HS-27A (cell line): ENCODE measurements at regions not wholly inside any gene's neighbourhood (a gene's known extent, or its start where the extent isn't known, plus 50 kb on each side); places are given as distances from the start of the nearest gene placed in this dataset.
"Not testable (repeated sequence)": the region's sequence is repeated elsewhere in the genome, so short reads cannot be mapped to it uniquely, and the experiment has no call there.

Experiments
- DNase-seq: peaks from one replicate; pipeline ENCODE4 v3.0.0-alpha.2; 2012; ENCODE audit warnings: low read depth, missing footprints

DNA sequence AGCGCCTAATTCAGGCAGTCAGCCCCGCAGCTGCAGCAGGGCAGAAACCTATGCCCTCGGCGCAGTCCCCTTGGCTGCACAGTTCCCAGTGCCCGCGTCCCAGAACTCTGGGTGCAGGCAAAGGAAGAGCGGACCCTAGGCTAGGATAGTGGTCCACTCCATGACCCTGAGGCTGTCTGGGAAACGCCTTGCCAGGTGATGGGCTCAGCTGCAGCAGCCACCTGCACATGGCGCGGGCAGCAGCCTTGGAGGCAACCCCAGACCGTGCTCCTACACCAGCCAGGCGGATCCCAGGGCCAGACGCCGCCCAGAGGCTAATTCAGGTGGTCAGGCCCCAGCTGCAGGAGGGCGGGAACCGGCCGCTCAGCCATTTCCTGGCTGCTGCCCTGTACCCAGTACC is 83.0 kb downstream of the POTEC start:
- DNase-seq = not testable (repeated sequence)

DNA sequence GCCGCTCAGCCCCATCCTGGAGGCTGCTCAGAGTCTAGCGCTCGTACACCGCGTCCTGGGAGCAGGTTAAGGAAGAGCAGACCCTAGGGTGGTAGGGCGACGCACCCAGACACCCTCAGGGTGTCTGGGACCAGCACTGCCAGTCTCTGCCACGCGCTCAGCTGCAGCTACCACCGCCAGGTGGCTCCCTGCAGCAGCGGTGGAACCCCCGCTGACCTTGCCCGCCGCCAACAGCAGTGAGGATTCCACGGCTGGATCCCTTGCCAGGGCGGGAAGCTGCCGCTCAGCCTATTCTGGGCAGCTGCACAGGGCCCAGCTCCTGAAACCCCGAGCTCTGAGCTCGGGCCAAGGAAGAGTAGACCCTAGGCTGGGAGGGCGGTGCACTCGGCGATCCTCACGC is 83.6 kb downstream of the POTEC start:
- DNase-seq = not testable (repeated sequence)

DNA sequence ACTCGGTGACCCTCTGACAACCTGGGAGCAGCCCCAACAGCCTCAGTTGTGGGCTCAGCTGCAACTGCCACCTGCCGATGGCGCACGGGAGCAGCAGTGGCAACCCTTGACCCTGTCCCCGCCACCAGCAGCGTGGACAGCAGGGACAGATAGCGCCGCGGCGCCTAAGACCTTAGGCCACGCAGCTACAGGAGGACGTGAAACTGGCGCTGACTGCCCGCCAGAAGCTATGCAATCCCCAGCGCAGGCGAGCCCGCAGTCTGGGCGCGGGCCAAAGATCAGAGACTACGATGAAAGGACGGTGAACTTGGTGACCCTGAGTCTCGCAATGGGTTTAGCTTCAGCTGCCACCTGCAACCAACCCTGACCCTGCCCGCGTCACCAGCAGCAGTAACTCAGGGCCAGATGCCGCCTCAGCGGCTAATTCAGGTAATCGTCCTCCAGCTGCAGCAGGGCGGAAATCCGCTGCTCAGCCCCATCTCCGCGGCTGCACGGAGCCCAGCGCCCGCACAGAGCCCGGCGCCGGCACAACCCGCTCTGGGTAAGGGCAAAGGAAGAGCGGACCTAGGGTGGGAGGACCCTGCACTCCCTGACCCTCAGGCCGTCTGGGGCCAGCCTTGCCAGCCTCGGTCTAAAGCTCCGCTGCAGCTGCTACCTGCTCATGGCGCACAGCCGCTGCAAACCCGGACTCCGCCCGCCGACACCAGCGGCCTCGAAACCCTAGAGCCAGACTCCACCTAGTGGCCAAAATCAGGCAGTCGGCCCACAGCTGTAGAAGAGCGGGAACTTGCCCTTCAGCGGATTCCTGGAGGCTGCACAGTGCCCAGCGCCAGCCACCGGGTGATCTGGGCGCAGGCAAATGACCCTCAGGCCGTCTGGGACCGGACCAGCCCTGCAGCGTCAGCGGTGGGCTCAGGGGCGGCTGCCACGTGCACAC is 85.1 kb downstream of the POTEC start:
- DNase-seq = not testable (repeated sequence)

GRCh38 chr18:14450637-14451009 is 92.8 kb downstream of the POTEC start:
- DNase-seq = not testable (repeated sequence)

GRCh38 chr18:14449995-14450636 is 93.3 kb downstream of the POTEC start:
- not testable (repeated sequence) for DNase-seq

- not testable (repeated sequence) for DNase-seq
These were observed 94.3 kb downstream of the POTEC start for GRCh38 chr18:14449062-14449461.

- not testable (repeated sequence) for DNase-seq
These were observed 95.7 kb downstream of the POTEC start for GRCh38 chr18:14447715-14448114.

DNA sequence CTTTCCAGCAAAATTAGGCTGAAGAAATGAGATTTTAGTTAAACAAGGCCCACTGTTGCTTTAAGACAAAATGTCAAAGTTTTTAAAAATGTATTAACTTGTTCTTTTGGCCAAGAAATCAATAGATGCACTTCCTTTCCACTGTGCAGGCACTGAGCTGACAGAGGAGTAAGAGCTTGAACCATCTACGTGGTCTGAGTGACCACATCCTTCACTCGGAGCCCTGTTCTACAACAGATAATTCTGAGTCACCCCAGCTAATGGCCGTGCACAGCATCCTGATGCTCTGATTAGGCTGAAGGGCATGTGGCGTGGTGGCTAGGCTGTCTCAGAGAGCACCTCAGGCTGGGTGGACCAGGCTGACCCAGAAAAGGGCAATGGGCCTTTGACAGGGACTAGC is 107.9 kb downstream of the POTEC start:
- not testable (repeated sequence) for DNase-seq

DNA sequence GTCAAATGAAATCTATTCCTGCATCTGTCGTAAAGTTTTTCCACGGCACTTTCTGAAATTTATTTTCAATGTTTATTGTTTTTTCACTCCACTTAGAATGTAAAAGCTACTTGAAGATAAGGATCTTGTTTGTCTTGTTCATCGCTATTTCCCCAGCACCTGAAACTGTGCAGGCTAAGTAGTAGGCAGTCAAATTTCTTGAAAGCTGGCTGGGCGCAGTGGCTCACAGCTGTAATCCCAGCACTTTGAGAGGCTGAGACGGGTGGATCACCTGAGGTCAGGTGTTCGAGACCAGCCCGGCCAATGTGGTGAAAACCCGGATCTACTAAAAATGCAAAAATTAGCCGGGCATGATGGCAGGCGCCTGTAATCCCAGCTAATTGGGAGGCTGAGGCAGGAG is 111.0 kb downstream of the POTEC start:
- not testable (repeated sequence) for DNase-seq

DNA sequence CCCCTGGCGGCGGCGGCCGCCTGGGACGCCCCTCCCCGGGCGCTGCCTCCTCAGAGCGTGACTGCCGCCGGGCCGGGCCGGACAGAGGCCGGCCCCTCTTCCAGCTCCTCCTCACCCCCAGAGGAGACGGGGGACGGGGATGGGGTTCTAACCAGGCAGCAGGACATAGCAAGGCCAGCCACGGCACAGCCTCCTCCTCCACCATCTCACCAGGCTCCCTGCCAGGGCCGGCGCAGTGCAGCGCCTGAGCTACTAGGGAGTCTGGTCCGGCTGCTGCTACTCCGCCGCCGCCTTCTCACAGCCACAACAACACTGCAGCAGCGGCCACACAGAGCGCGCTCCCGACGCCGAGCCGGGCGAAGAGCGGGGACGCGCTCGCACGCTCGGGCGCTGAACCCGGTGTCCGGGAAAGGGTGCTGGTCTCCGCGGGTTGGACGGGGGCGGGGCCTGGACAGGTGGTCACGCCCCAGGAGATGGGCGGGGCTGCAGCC is 112.3 kb downstream of the POTEC start:
- DNase-seq = peak; percentile 72

DNA sequence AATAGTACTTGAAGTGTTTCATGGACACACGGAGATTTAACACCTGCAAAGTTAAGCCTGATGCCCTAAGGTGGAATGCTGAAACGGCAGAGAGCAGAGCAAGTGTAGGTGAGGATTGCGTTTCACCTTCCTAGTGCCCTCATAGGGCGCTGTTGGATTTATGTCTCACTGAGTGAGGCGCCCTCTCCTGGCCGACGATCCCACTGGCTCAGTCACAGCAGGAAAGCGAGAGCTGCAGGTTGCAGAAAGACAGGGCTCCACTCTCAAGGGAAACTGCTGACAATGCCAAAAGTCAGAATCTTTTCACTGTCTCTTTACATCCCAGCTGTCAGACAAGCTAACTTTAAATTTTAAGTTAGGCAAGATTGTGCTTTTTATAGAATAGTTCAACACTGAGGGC is 127.6 kb downstream of the POTEC start:
- not testable (repeated sequence) for DNase-seq

DNA sequence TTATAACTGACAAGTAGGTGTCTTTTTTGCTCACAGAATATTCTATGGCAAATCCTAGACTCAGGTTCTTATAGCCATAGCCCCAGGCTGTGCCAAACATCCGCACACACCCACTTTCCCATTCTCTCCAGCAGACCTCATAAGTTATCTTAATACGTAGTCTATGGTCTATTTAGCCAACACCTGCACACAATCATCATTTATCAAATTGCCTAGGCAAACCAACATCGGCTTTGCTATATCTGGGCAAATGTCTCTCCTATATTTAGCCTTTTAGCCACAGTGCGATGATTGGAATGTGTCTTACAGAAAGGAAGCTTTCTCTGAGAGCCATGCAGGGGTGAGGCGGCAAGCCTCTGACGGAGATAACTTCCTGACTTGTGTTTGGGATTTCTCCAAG is 128.0 kb downstream of the POTEC start:
- not testable (repeated sequence) for DNase-seq

- not testable (repeated sequence) for DNase-seq
These were observed 147.9 kb downstream of the POTEC start for GRCh38 chr18:14395533-14395932.

- DNase-seq = not testable (repeated sequence)
These were observed 149.8 kb downstream of the POTEC start for GRCh38 chr18:14393563-14394103.

- DNase-seq = not testable (repeated sequence)
These were observed 150.8 kb downstream of the POTEC start for GRCh38 chr18:14392604-14393003.

DNA sequence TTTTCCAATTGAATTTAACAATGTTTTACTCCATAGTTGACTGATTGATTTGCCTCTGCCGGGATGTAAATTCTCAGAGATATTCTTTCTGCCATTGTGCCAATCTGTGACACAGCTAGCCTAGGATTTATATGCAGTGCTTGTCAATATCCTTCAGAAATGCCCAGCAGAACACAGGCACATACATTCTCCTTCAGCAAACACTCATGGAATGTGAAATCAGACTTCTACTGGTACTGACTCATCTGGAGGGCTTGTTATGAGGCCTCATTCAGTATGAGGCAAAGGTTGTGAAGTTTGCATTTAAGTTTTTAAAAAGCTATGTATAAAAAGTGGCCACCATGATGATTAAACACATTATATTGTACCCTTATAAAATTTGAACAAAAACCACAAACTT is 158.4 kb downstream of the POTEC start:
- DNase-seq = not testable (repeated sequence)

DNA sequence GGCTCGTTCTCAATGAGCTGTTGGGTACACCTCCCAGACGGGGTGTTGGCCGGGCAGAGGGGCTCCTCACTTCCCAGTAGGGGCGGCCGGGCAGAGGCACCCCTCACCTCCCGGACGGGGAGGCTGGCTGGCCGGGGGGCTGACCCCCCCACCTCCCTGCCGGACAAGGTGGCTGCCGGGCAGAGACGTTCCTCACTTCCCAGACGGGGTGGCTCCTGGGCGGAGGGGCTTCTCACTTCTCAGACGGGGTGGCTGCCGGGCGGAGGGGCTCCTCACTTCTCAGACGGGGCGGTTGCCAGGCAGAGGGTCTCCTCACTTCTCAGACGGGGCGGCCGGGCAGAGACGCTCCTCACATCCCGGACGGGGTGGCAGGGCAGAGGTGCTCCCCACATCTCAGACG is 160.7 kb downstream of the POTEC start:
- DNase-seq = not testable (repeated sequence)

GRCh38 chr18:14379489-14379888 is 163.9 kb downstream of the POTEC start:
- not testable (repeated sequence) for DNase-seq

GRCh38 chr18:14378376-14378775 is 165.0 kb downstream of the POTEC start:
- DNase-seq = not testable (repeated sequence)

DNA sequence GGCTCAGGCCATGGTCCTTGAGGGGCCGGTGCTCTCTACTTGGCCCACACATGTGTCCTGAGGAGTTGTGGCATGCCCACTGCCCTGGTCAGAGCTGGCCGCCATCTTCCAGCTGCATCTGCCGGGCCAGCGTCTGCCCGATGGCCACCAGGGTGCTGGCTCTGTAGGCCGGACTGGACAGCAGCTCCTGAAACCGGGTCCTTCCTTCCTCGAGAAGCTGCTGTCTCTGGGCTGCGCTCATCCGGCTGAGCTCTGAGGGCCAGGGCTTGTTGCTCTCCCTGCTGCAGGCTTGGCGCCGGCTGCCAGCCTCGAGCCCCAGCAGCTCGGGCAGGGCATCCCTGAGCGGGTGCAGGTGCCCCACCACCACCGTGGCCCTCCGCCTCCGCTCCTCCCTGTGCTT is 182.1 kb downstream of the POTEC start:
- not testable (repeated sequence) for DNase-seq

DNA sequence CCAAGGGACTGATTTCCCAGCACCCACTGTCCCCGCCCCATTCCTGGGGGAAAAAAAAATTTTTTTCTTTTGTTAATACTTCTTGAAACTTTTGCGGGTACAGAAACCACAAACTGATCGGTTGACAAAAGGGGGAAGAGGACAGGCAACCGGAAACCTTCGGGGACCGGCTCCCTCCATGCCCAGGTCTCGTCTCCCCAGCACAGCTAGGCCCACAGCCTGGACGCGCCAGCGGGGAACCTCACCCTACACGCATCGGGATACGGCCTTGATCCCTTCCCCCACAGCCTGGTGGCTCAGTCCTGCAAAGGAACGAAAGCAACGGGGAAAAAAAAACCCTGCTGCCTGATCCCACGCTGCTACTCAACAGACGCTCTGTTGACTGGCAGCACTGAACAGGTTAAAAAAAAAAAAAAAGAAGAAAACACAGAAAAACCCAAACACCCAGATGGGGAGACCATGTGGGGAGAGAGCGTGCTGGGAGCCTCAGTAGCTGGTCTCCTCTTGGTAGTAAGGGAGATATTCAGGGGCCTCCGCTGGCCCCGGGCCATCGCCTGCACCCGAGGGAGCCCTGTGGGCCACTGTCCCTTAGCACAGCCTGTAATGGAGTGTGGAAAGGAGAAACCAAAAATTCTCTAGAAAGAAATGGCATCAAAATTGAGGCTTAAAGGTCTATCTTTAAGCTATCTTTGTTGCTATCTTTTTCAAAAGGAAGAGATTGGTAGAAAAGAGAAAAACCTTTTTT is 185.7 kb downstream of the POTEC start:
- not testable (repeated sequence) for DNase-seq

- DNase-seq = not testable (repeated sequence)
These were observed 201.2 kb downstream of the POTEC start for GRCh38 chr18:14342170-14342569.
